ENCODE measurements at regions not wholly inside any gene's neighbourhood (a gene's known extent, or its start where the extent isn't known, plus 50 kb on each side); places are given as distances from the start of the nearest gene placed in this dataset.
A peak's percentile ranks its signal among the peaks of the same experiment; 100 is the strongest.

- TF ChIP-seq, protein P1, sequence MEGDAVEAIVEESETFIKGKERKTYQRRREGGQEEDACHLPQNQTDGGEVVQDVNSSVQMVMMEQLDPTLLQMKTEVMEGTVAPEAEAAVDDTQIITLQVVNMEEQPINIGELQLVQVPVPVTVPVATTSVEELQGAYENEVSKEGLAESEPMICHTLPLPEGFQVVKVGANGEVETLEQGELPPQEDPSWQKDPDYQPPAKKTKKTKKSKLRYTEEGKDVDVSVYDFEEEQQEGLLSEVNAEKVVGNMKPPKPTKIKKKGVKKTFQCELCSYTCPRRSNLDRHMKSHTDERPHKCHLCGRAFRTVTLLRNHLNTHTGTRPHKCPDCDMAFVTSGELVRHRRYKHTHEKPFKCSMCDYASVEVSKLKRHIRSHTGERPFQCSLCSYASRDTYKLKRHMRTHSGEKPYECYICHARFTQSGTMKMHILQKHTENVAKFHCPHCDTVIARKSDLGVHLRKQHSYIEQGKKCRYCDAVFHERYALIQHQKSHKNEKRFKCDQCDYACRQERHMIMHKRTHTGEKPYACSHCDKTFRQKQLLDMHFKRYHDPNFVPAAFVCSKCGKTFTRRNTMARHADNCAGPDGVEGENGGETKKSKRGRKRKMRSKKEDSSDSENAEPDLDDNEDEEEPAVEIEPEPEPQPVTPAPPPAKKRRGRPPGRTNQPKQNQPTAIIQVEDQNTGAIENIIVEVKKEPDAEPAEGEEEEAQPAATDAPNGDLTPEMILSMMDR (IDR thresholded peaks at IDR 0.05), result no peak
Observed at GRCh38 chr9:129454467-129455067, 166.3 kb downstream of the C9orf50 start (continued).

DNA sequence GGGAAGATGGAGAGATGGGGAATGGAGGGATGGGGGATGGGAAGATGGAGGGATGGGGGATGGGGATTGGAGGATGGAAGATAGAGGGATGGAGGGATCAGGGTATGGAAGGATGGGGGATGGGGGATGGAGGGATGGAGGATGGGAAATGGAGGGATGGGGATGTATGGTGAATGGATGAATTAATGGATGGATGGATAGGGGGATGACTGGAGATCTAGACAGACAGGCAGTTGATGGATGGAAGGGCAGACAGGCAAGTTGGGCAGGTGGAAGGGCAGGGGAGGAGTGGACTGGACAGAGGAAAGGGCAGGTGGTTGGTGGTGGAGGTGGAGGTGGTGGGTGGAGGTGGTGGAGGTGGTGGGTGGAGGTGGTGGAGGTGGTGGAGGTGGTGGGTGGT lies 167.2 kb downstream of the C9orf50 start:
- Histone ChIP-seq H3K4me1 (ENCODE audit: control insufficient read depth in 1 of 2, insufficient read depth in 2 of 2, low read depth in 1 of 2, low read length in 1 of 2) (peaks cover 7 to 33% of the 10 kb centered on the region in 2 experiments; a peak in 3 of 4 replicates), H2AFZ (ENCODE audit: low read depth) (no peak overlapping the region), H3K36me3 (replicated peaks in 1 of 2; ENCODE audit: control insufficient read depth in 1 of 2, insufficient read depth in 2 of 2, low read length in 1 of 2) (no peaks in the 10 kb centered on the region), H3K4me3 (ENCODE audit: low read depth in 2 of 2, low read length in 1 of 2) (no peak overlapping the region), H3K27me3 (ENCODE audit: insufficient read depth) (no peaks in the 10 kb centered on the region), H3K9me2 (no peaks in the 10 kb centered on the region), H3K9me3 (no peaks in the 10 kb centered on the region), H3K4me2 (no peak overlapping the region), H4K20me1 (ENCODE audit: insufficient read depth) (no peaks in the 10 kb centered on the region), H3K79me2 (ENCODE audit: insufficient read depth) (no peaks in the 10 kb centered on the region), H3K27ac (ENCODE audit: low read depth in 2 of 2, low read length in 1 of 2) (no peak overlapping the region), H3F3A (replicated peaks; ENCODE audit: insufficient read depth) (peaks cover 8% of the 10 kb centered on the region), H3K9ac (no peak overlapping the region)
- no peak for TF ChIP-seq GATA2 (CRISPR knock-in tag; IDR thresholded peaks at IDR 0.05)
- no peak for TF ChIP-seq EP300 (IDR thresholded peaks at IDR 0.05; ENCODE audit: borderline replicate concordance in 1 of 2, low read depth in 1 of 2, low read length in 1 of 2)
- TF ChIP-seq, protein P2, sequence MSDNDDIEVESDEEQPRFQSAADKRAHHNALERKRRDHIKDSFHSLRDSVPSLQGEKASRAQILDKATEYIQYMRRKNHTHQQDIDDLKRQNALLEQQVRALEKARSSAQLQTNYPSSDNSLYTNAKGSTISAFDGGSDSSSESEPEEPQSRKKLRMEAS (IDR thresholded peaks at IDR 0.05; ENCODE audit: low read depth), result no peak
- no peak for TF ChIP-seq CHD2 (IDR thresholded peaks at IDR 0.05; ENCODE audit: low read length, partially characterized antibody)
- no peak for TF ChIP-seq GABPA (IDR thresholded peaks at IDR 0.05; ENCODE audit: low read depth)
- no peak for TF ChIP-seq JUND (IDR thresholded peaks at IDR 0.05)
- POLR2A ChIA-PET, result no interaction called here
- CTCF ChIA-PET, result no interaction called here
- DNase-seq, result no peak

- ChIA-PET CTCF (interaction anchor here (0.6 to 3.0 kb wide), 2 partner anchors 14 to 28 kb away, joined by 3 to 9 read pairs; no protein-coding TSS in a partner anchor), POLR2A (no interaction called here)
- Histone ChIP-seq H3K9me3 (no peaks in the 10 kb centered on the region), H3F3A (replicated peaks; ENCODE audit: insufficient read depth) (no peaks in the 10 kb centered on the region), H3K4me1 (ENCODE audit: control insufficient read depth in 1 of 2, insufficient read depth in 2 of 2, low read depth in 1 of 2, low read length in 1 of 2) (peaks cover 0 to 28% of the 10 kb centered on the region in 2 experiments; a peak in 1 of 4 replicates), H3K27me3 (ENCODE audit: insufficient read depth) (no peaks in the 10 kb centered on the region), H2AFZ (ENCODE audit: low read depth) (no peak overlapping the region), H3K27ac (ENCODE audit: low read depth in 2 of 2, low read length in 1 of 2) (peak overlapping the region in 1 of 2 experiments; percentile 12; a peak in 1 of 4 replicates), H3K4me2 (no peak overlapping the region), H3K9ac (no peak overlapping the region), H3K9me2 (no peaks in the 10 kb centered on the region), H4K20me1 (ENCODE audit: insufficient read depth) (no peaks in the 10 kb centered on the region), H3K36me3 (replicated peaks in 1 of 2; ENCODE audit: control insufficient read depth in 1 of 2, insufficient read depth in 2 of 2, low read length in 1 of 2) (no peaks in the 10 kb centered on the region), H3K4me3 (ENCODE audit: low read depth in 2 of 2, low read length in 1 of 2) (no peak overlapping the region), H3K79me2 (ENCODE audit: insufficient read depth) (no peaks in the 10 kb centered on the region)
- no peak for TF ChIP-seq POLR2AphosphoS5 (IDR thresholded peaks at IDR 0.05; ENCODE audit: low read depth, low read length)
- TF ChIP-seq USF2 (IDR thresholded peaks at IDR 0.05; ENCODE audit: borderline replicate concordance, low read depth, low read length), result no peak
- no peak for TF ChIP-seq TAF1 (IDR thresholded peaks at IDR 0.05; ENCODE audit: borderline replicate concordance, low read depth, low read length)
- no peak for TF ChIP-seq MEF2A (IDR thresholded peaks at IDR 0.05; ENCODE audit: borderline replicate concordance, low read depth)
- 94% methylated on average over 10 of the region's 10 CpGs for WGBS (ENCODE audit: low lambda C conversion rate)
- DNase-seq, result no peak
Observed at GRCh38 chr9:129451669-129452068, 169.2 kb downstream of the C9orf50 start.
